ENCODE measurements at regions not wholly inside any gene's neighbourhood (a gene's known extent, or its start where the extent isn't known, plus 50 kb on each side); places are given as distances from the start of the nearest gene placed in this dataset.

DNA sequence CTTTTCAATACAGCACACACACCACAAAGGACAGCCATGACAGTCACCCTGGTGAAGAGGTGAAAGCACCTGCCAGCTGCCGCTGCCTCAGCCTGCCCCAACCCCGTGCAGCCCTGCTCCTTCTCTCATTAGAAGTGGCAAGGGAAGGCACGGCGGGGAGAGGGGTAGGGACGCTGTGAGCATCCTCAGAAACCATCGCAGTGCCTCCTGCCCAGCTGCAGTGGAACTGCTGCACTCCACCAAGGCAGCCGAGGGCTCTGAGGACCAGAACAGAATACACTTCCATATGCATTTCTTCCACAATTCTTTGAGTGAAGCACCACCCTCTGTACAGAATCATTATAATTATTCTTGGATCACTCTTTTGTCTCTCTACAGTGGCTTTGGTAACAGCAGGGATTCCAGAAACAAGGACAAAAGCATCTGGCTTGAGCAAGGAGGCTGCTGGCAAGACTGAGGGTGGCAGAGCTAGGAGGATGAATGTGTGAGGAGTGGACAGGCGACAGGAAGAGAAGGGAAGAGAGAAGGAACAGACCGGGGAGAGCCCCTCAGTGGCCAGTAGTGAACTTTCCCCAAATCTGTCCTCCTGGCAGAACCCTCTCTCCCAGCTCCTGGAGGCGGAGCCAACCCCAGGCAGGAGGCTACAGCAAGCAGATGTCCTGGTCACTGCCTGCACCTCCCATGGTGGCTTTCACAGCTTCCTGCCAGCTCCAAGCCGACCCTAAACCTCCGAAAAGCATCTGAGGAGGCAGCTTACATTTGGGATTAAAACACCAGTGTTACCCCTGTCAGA lies 73.2 kb downstream of the MTNR1A start:
- no peak for FAIRE-seq
- TF ChIP-seq POU2F2 (IDR thresholded peaks at IDR 0.05; ENCODE audit: low read depth, low read length) = no peak
- no peak for TF ChIP-seq POLR2AphosphoS5 (IDR thresholded peaks at IDR 0.05; ENCODE audit: low read depth, low read length)
- no peak for TF ChIP-seq SPI1 (IDR thresholded peaks at IDR 0.05; ENCODE audit: low read depth, low read length)
- TF ChIP-seq PAX5 (IDR thresholded peaks at IDR 0.05; ENCODE audit: insufficient read depth, low read length, severe bottlenecking) = no peak
- TF ChIP-seq TAF1 (IDR thresholded peaks at IDR 0.05; ENCODE audit: low read depth, low read length) = no peak
- TF ChIP-seq POLR2A (IDR thresholded peaks at IDR 0.05; ENCODE audit: low read depth, low read length) = no peak
- DNase-seq (ENCODE audit: insufficient read length, low spot score) = no peak

DNA sequence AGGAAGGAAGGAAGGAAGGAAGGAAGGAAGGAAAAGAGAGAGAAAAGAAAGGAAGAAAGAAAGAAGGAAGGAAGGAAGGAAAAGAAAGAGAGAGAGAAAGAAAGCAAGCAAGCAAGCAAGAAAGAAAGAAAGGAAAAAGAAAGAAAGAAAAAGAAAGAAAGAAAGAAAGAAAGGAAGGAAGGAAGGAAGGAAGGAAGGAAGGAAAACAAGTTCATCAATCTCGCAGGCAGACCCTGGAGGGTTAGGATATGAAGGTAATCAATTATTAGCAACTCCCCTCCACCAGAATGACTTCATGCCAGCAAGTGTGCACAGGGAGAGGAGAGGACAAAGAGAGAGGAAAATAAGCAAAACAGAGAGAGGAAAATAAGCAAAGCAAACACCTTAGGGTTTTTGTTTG lies 80.2 kb downstream of the MTNR1A start:
- FAIRE-seq (no peak), DNase-seq (ENCODE audit: insufficient read length, low spot score) (no peak)
- TF ChIP-seq POLR2AphosphoS5 (IDR thresholded peaks at IDR 0.05; ENCODE audit: low read depth, low read length) (no peak), SPI1 (IDR thresholded peaks at IDR 0.05; ENCODE audit: low read depth, low read length) (no peak), POU2F2 (IDR thresholded peaks at IDR 0.05; ENCODE audit: low read depth, low read length) (no peak), TAF1 (IDR thresholded peaks at IDR 0.05; ENCODE audit: low read depth, low read length) (no peak), POLR2A (IDR thresholded peaks at IDR 0.05; ENCODE audit: low read depth, low read length) (no peak), PAX5 (IDR thresholded peaks at IDR 0.05; ENCODE audit: insufficient read depth, low read length, severe bottlenecking) (no peak)

DNA sequence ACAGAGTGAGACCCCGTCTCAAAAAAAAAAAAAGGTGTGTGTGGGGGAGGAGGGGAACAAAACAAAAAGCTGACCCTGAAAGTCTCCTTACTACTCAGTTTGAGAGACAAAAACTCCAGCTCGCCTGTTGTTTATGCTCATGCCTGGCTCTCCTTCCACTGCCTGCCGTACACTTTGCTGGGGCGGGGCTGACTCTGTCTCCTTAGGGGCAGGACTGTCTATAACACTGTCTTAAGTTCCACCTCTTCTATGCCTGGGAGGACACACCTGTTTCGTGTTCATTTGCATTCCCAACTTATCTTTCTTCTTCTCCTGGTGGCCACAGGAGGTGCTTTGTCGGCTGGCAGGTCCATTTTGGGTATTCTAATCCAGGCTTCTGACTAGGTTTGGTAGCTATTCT lies 81.4 kb downstream of the MTNR1A start:
- DNase-seq (ENCODE audit: insufficient read length, low spot score) = no peak
- no peak for TF ChIP-seq POLR2A (IDR thresholded peaks at IDR 0.05; ENCODE audit: low read depth, low read length)
- FAIRE-seq = no peak

DNA sequence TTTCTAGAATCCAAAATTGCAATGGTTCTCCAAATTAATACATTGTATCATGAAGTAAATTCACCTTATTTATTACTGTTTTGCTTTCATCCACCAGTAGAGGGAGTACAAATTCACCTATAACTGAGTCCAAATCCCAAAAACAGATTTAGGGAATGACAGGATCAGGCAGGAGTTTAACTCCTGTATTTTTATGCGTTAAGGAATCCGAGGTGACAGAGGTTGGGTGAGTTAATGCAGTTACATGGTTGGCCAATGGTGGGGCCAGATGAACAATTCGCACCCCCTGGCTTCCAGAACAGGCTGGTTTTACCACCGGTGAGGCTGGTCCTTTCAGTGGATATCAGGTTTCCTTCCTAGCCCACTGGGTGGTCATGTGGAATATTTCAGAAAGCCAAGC lies 82.4 kb downstream of the MTNR1A start:
- FAIRE-seq (no peak), DNase-seq (ENCODE audit: insufficient read length, low spot score) (no peak)
- TF ChIP-seq POU2F2 (IDR thresholded peaks at IDR 0.05; ENCODE audit: low read depth, low read length) (no peak), PAX5 (IDR thresholded peaks at IDR 0.05; ENCODE audit: insufficient read depth, low read length, severe bottlenecking) (no peak), POLR2AphosphoS5 (IDR thresholded peaks at IDR 0.05; ENCODE audit: low read depth, low read length) (no peak), TAF1 (IDR thresholded peaks at IDR 0.05; ENCODE audit: low read depth, low read length) (no peak), SPI1 (IDR thresholded peaks at IDR 0.05; ENCODE audit: low read depth, low read length) (no peak), POLR2A (IDR thresholded peaks at IDR 0.05; ENCODE audit: low read depth, low read length) (no peak)

DNA sequence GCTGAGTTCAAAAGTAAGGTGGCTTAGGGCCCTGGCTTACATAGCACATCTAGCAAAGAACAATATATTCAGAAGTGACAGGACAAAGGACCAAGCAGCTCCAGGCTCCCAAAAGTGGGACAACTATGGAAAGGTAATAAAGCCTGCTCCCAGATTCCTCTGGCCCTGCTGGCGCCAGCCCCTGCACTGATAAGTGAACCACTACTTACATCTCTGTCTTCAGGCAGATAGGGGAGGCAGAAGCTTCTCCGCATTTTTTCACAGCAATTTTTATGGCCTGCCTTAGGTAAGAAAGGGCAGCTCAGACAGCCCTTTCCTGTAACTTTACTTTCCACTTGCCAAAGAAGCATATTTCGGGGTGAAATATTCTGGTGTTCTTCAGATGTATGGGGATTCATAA lies 83.9 kb downstream of the MTNR1A start:
- FAIRE-seq (no peak), DNase-seq (ENCODE audit: insufficient read length, low spot score) (no peak)
- TF ChIP-seq POLR2A (IDR thresholded peaks at IDR 0.05; ENCODE audit: low read depth, low read length) (no peak), POU2F2 (IDR thresholded peaks at IDR 0.05; ENCODE audit: low read depth, low read length) (no peak), PAX5 (IDR thresholded peaks at IDR 0.05; ENCODE audit: insufficient read depth, low read length, severe bottlenecking) (no peak), POLR2AphosphoS5 (IDR thresholded peaks at IDR 0.05; ENCODE audit: low read depth, low read length) (no peak), SPI1 (IDR thresholded peaks at IDR 0.05; ENCODE audit: low read depth, low read length) (no peak), TAF1 (IDR thresholded peaks at IDR 0.05; ENCODE audit: low read depth, low read length) (no peak)

DNA sequence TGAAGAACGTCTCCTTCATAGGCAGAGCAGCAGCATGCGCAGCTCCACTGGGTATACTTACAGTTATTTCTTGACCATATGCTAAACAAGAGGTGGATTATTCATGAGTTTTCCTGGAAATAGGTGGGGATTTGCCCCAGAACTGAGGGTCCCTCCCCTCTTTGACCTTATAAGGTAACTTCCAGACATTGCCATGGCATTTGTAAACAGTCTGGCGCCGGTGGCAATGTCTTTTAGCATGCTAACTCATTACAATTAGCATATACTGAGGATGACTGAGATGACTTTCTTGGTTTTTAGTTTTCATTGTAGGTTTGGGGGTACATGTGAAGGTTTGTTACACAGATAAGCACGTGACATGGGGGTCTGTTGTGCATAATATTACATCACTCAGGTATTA lies 97.3 kb downstream of the MTNR1A start:
- FAIRE-seq (no peak), DNase-seq (ENCODE audit: insufficient read length, low spot score) (no peak)
- TF ChIP-seq SPI1 (IDR thresholded peaks at IDR 0.05; ENCODE audit: low read depth, low read length) = no peak

DNA sequence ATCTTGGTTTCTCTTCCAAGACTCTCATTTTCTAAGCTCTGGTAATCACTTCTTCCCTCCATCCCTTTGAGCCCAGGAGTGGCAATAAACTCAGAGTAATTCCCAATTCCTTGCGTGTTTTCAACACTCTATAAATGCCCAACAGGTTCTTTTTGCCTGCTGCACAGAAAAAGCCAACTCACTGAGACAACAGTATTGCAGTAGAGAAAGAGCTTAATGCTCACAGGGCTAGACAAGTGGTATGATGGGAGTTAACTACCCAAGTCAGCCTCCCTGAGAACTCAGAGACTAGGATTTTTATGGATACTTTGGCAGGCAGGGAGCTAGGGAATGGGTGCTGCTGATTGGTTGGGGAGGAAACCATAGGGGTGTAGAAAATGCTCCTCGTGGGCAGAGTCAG lies 103.4 kb downstream of the MTNR1A start:
- FAIRE-seq = no peak
- no peak for DNase-seq (ENCODE audit: insufficient read length, low spot score)
- no peak for TF ChIP-seq TAF1 (IDR thresholded peaks at IDR 0.05; ENCODE audit: low read depth, low read length)
- no peak for TF ChIP-seq POLR2AphosphoS5 (IDR thresholded peaks at IDR 0.05; ENCODE audit: low read depth, low read length)
- TF ChIP-seq SPI1 (IDR thresholded peaks at IDR 0.05; ENCODE audit: low read depth, low read length) = no peak
- TF ChIP-seq PAX5 (IDR thresholded peaks at IDR 0.05; ENCODE audit: insufficient read depth, low read length, severe bottlenecking) = no peak
- no peak for TF ChIP-seq POU2F2 (IDR thresholded peaks at IDR 0.05; ENCODE audit: low read depth, low read length)
- no peak for TF ChIP-seq POLR2A (IDR thresholded peaks at IDR 0.05; ENCODE audit: low read depth, low read length)

DNA sequence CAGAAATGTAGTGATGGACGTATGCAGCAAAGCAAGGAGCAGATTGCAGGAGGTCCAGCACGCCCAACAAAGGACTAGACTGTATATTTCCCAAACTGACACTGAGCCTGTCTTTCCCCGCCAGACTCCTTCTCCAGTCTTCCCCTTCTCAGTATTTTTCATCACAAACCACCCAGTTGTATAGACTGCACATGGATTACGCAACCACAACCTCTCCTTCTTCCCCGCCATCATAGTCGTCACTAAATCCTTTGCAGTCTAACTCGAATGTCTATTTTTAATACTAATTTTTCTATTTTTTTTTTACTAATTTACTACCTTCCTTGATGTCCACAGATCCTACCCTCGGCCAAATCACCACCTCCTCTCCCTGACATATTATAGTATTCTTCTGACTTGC lies 105.4 kb downstream of the MTNR1A start:
- no peak for FAIRE-seq
- TF ChIP-seq POLR2A (IDR thresholded peaks at IDR 0.05; ENCODE audit: low read depth, low read length) (no peak), TAF1 (IDR thresholded peaks at IDR 0.05; ENCODE audit: low read depth, low read length) (no peak)
- no peak for DNase-seq (ENCODE audit: insufficient read length, low spot score)

DNA sequence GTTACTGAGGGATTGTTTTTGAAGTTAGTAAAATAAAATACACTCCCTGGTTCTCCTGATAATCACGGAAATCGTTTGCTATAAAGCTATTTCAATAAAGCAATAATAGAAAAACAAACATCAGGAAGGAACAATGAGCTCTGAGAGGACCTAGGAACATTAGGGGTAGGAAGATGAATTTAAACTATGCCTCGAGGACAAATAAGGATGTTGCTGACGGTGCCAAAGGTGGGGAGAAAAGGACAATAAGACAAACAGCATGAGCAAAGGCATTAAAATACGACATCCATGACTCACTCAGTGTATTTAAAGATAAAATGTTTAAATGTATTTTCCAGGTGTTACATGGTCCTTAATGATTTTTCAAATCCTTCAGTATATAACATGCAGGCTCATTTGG lies 110.3 kb downstream of the MTNR1A start:
- DNase-seq (ENCODE audit: insufficient read length, low spot score) = no peak
- TF ChIP-seq SPI1 (IDR thresholded peaks at IDR 0.05; ENCODE audit: low read depth, low read length) (no peak), POLR2AphosphoS5 (IDR thresholded peaks at IDR 0.05; ENCODE audit: low read depth, low read length) (no peak), POLR2A (IDR thresholded peaks at IDR 0.05; ENCODE audit: low read depth, low read length) (no peak), PAX5 (IDR thresholded peaks at IDR 0.05; ENCODE audit: insufficient read depth, low read length, severe bottlenecking) (no peak), POU2F2 (IDR thresholded peaks at IDR 0.05; ENCODE audit: low read depth, low read length) (no peak)
- FAIRE-seq = no peak

DNA sequence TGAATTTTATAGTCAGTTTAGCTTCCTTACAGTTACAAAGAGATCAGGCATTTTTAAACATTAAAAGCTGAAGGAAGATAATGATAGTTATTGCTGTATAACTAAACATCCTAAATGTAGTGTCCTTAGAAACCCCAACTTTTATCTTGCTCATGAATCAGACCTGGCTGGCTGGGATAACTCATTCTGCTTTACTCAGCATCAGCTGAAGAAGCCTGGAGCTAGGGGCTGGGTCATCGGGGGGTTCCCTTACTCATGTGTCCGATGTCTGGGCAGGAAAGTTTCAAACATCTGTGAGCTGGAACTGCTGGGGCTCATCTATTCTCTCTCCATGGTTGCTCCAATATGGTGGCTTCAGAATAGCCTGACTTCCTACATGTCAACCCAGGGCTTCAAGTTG lies 113.9 kb downstream of the MTNR1A start:
- TF ChIP-seq SPI1 (IDR thresholded peaks at IDR 0.05; ENCODE audit: low read depth, low read length) (no peak), TAF1 (IDR thresholded peaks at IDR 0.05; ENCODE audit: low read depth, low read length) (no peak), POU2F2 (IDR thresholded peaks at IDR 0.05; ENCODE audit: low read depth, low read length) (no peak), PAX5 (IDR thresholded peaks at IDR 0.05; ENCODE audit: insufficient read depth, low read length, severe bottlenecking) (no peak), POLR2A (IDR thresholded peaks at IDR 0.05; ENCODE audit: low read depth, low read length) (no peak), POLR2AphosphoS5 (IDR thresholded peaks at IDR 0.05; ENCODE audit: low read depth, low read length) (no peak)
- DNase-seq (ENCODE audit: insufficient read length, low spot score) (no peak), FAIRE-seq (no peak)
